ENCODE measurements at regions not wholly inside any gene's neighbourhood (a gene's known extent, or its start where the extent isn't known, plus 50 kb on each side); places are given as distances from the start of the nearest gene placed in this dataset.

- DNase-seq, result no peak
These were observed 479.2 kb downstream of the LIG4 start for GRCh38 chr13:107736170-107736569.

GRCh38 chr13:107734891-107735625 lies 480.3 kb downstream of the LIG4 start:
- no peak for DNase-seq

- DNase-seq, result no peak
These were observed 482.1 kb downstream of the LIG4 start for GRCh38 chr13:107733276-107733675.

- DNase-seq, result no peak
These were observed 484.5 kb downstream of the LIG4 start for GRCh38 chr13:107730813-107731212.

- DNase-seq, result no peak
These were observed 494.0 kb downstream of the LIG4 start for GRCh38 chr13:107721125-107721869.

- no peak for DNase-seq
These were observed 498.6 kb downstream of the LIG4 start for GRCh38 chr13:107716741-107717140.

GRCh38 chr13:107716241-107716640 lies 499.1 kb downstream of the LIG4 start:
- DNase-seq, result no peak

GRCh38 chr13:107715496-107715895 lies 499.8 kb downstream of the LIG4 start:
- DNase-seq, result no peak

- no peak for DNase-seq
These were observed 502.0 kb downstream of the LIG4 start for GRCh38 chr13:107713314-107713713.

GRCh38 chr13:107712145-107712860 lies 503.0 kb downstream of the LIG4 start:
- DNase-seq, result no peak

GRCh38 chr13:107690181-107690580 lies 525.2 kb downstream of the LIG4 start:
- DNase-seq, result no peak

- DNase-seq, result no peak
These were observed 529.5 kb downstream of the LIG4 start for GRCh38 chr13:107685876-107686275.

GRCh38 chr13:107681600-107681999 lies 533.7 kb downstream of the LIG4 start:
- DNase-seq, result no peak

- no peak for DNase-seq
These were observed 535.2 kb downstream of the LIG4 start for GRCh38 chr13:107680115-107680514.

- DNase-seq, result no peak
These were observed 537.2 kb downstream of the LIG4 start for GRCh38 chr13:107678075-107678689.

GRCh38 chr13:107675847-107676550 lies 539.3 kb downstream of the LIG4 start:
- no peak for DNase-seq

- no peak for DNase-seq
These were observed 545.8 kb downstream of the LIG4 start for GRCh38 chr13:107669391-107669993.

GRCh38 chr13:107665926-107666458 lies 549.3 kb downstream of the LIG4 start:
- DNase-seq, result no peak

GRCh38 chr13:107650081-107650701 lies 565.1 kb downstream of the LIG4 start:
- DNase-seq, result peak; percentile 9

- no peak for DNase-seq
These were observed 566.3 kb downstream of the LIG4 start for GRCh38 chr13:107649079-107649478.

GRCh38 chr13:107644136-107644535 lies 571.2 kb downstream of the LIG4 start:
- DNase-seq, result no peak

Data from stimulated activated CD4-positive, alpha-beta T cell treated with anti-CD3 and anti-CD28 coated beads, Interleukin-4, amount 100 ng/mL, for 1 hour (primary cell).